ENCODE measurements at regions not wholly inside any gene's neighbourhood (a gene's known extent, or its start where the extent isn't known, plus 50 kb on each side); places are given as distances from the start of the nearest gene placed in this dataset.
"Not testable (repeated sequence)": the region's sequence is repeated elsewhere in the genome, so short reads cannot be mapped to it uniquely, and the experiment has no call there.

GRCh38 chr16:88208776-88209175, 174.0 kb upstream of the ZNF469 start:
- TF ChIP-seq, protein P1, sequence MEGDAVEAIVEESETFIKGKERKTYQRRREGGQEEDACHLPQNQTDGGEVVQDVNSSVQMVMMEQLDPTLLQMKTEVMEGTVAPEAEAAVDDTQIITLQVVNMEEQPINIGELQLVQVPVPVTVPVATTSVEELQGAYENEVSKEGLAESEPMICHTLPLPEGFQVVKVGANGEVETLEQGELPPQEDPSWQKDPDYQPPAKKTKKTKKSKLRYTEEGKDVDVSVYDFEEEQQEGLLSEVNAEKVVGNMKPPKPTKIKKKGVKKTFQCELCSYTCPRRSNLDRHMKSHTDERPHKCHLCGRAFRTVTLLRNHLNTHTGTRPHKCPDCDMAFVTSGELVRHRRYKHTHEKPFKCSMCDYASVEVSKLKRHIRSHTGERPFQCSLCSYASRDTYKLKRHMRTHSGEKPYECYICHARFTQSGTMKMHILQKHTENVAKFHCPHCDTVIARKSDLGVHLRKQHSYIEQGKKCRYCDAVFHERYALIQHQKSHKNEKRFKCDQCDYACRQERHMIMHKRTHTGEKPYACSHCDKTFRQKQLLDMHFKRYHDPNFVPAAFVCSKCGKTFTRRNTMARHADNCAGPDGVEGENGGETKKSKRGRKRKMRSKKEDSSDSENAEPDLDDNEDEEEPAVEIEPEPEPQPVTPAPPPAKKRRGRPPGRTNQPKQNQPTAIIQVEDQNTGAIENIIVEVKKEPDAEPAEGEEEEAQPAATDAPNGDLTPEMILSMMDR (conservative IDR thresholded peaks at IDR 0.05; ENCODE audit: low read depth, low read length): not testable (repeated sequence)
- not testable (repeated sequence) for TF ChIP-seq EZH2 (IDR thresholded peaks at IDR 0.05; ENCODE audit: borderline replicate concordance, low read depth, low read length, poor library complexity, severe bottlenecking)

All from A673 (cell line).